OCI-LY7 (cell line): ENCODE measurements at regions not wholly inside any gene's neighbourhood (a gene's known extent, or its start where the extent isn't known, plus 50 kb on each side); places are given as distances from the start of the nearest gene placed in this dataset.

Experiments used
- BruUV-seq: library from RNA; stranded (reverse); fragments of 400-500 nt; replicated peaks from 2 replicates; lab custom pipeline; 2021; lab: Mats Ljungman, UMichigan
- CTCF ChIA-PET: fragments of 300-600 bp; sonication (Branson Sonifier 250); formaldehyde crosslinking; loops from one replicate; lab custom pipeline; 2022; ENCODE audit warnings: antibody characterized with exemption; ENCODE audit not compliant: unreplicated experiment; lab: Charles Lee
- POLR2A ChIA-PET: fragments of 300-600 bp; sonication (Branson Sonifier 250); formaldehyde crosslinking; loops from one replicate; lab custom pipeline; 2022; ENCODE audit warnings: antibody characterized with exemption; lab: Charles Lee
- DNase-seq: peaks from one replicate; pipeline ENCODE4 v3.0.0-alpha.2; 2015; ENCODE audit warnings: low spot score
- H2AFZ ChIP-seq: fragments of 200-600 bp; sonication (generic), shearing (Covaris generic); 2 replicates; pipeline ENCODE4 v1.6.1; 2014; ENCODE audit warnings: mild to moderate bottlenecking, antibody characterized with exemption, low read length, moderate library complexity
- H3K27ac ChIP-seq: fragments of 200-600 bp; sonication (generic); 2 replicates; pipeline ENCODE4 v1.5.1; 2014; ENCODE audit warnings: mixed run types, low read depth, mild to moderate bottlenecking, moderate library complexity, low read length, inconsistent platforms; ENCODE audit not compliant: poor library complexity, severe bottlenecking
- H3K36me3 ChIP-seq: fragments of 200-600 bp; sonication (generic); 2 replicates; pipeline ENCODE4 v1.6.1; 2014; ENCODE audit warnings: mild to moderate bottlenecking, antibody characterized with exemption, low read length, moderate library complexity, mixed read lengths; ENCODE audit not compliant: insufficient read depth
- H3K4me1 ChIP-seq: fragments of 200-600 bp; sonication (generic); 2 replicates; pipeline ENCODE4 v1.5.1; 2014; ENCODE audit warnings: mild to moderate bottlenecking, low read length; ENCODE audit not compliant: insufficient read depth, poor library complexity, severe bottlenecking
- H3K4me2 ChIP-seq: fragments of 200-600 bp; sonication (generic); 2 replicates; pipeline ENCODE4 v1.6.1; 2014; ENCODE audit warnings: mild to moderate bottlenecking, low read length
- H3K4me3 ChIP-seq: fragments of 200-600 bp; sonication (generic); 2 replicates; pipeline ENCODE4 v1.5.1; 2014; ENCODE audit warnings: mild to moderate bottlenecking, low read depth, low read length; ENCODE audit not compliant: poor library complexity, severe bottlenecking
- H3K79me2 ChIP-seq: fragments of 200-600 bp; sonication (generic); 2 replicates; pipeline ENCODE4 v1.6.1; 2016; ENCODE audit warnings: low read depth, mild to moderate bottlenecking, low read length, moderate library complexity, mixed read lengths; ENCODE audit not compliant: insufficient read depth
- H3K9me2 ChIP-seq: fragments of 200-600 bp; sonication (generic); 2 replicates; pipeline ENCODE4 v1.6.1; 2016; ENCODE audit warnings: mild to moderate bottlenecking, low read length, mixed read lengths; ENCODE audit not compliant: insufficient read depth
- H3K9me3 ChIP-seq: fragments of 200-600 bp; sonication (generic); 2 replicates; pipeline ENCODE4 v1.6.1; 2014; ENCODE audit warnings: mild to moderate bottlenecking, mixed run types, low read length, mixed read lengths
- H4K20me1 ChIP-seq: fragments of 200-600 bp; sonication (generic); 2 replicates; pipeline ENCODE4 v1.6.1; 2014; ENCODE audit warnings: mild to moderate bottlenecking, antibody characterized with exemption, low read length, moderate library complexity, mixed read lengths; ENCODE audit not compliant: insufficient read depth
- CTCF ChIP-seq: fragments of 200-600 bp; sonication (generic); conservative IDR thresholded peaks from 2 replicates; pipeline ENCODE4 v1.5.1; 2014; ENCODE audit warnings: mild to moderate bottlenecking, antibody characterized with exemption, low read length, moderate library complexity, mixed read lengths
- EZH2phosphoT487 ChIP-seq: fragments of 200-600 bp; sonication (generic); IDR thresholded peaks from 2 replicates; pipeline ENCODE4 v1.6.1; 2018; ENCODE audit warnings: low read depth, borderline replicate concordance, mild to moderate bottlenecking, mixed run types, antibody characterized with exemption, low read length, moderate library complexity, mixed read lengths
- intact Hi-C: fragments of 100-400 bp; cut with micrococcal nuclease; formaldehyde crosslinking; loops from one replicate; pipeline ENCODE4 v1.10.0; 2022; ENCODE audit not compliant: unreplicated experiment

- DNase-seq, result no peak
- H3K36me3 ChIP-seq, result no peaks in the 10 kb centered on the region
- H3K9me3 ChIP-seq, result no peaks in the 10 kb centered on the region
- BruUV-seq, result no TSS peak
- no peak overlapping the region for H3K4me3 ChIP-seq
- no peak overlapping the region for H2AFZ ChIP-seq
- CTCF ChIA-PET, result no interaction called here
- H3K9me2 ChIP-seq, result no peaks in the 10 kb centered on the region
- POLR2A ChIA-PET, result no interaction called here
- H3K79me2 ChIP-seq, result no peaks in the 10 kb centered on the region
- no peaks in the 10 kb centered on the region for H3K4me1 ChIP-seq
- no peak for TF ChIP-seq EZH2phosphoT487
- TF ChIP-seq CTCF, result no peak
- H3K27ac ChIP-seq, result no peak overlapping the region
- H4K20me1 ChIP-seq, result no peaks in the 10 kb centered on the region
- H3K4me2 ChIP-seq, result no peak overlapping the region
- intact Hi-C loops, result no loop called here
Measured at GRCh38 chr6:94835264-94835663, 742.1 kb upstream of the MANEA start.

DNA sequence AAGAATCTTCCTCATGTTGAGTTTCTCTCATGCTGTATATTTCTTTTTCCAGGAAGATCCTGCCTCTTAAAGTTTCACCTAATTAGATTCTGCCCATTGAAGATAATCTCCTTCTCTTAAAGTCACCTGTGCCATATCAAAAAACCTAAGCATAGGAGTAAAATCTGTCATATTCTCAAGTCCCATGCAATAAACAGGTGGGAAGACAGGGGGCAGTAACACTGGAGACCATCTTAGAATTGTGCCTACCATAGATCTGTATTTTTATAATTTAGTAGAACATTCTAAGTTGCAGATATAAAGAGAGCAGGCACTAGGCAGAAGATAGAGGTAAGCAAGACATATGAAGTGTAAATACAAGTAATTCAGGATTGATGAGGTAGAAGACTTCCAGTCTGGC, 763.5 kb upstream of the MANEA start:
- BruUV-seq, result no TSS peak
- no peak for TF ChIP-seq EZH2phosphoT487
- TF ChIP-seq CTCF, result peak; percentile 39; the same call in 1 of the 2 replicates
- no peak overlapping the region for H3K4me3 ChIP-seq
- no peaks in the 10 kb centered on the region for H3K36me3 ChIP-seq
- no peaks in the 10 kb centered on the region for H3K79me2 ChIP-seq
- H2AFZ ChIP-seq, result no peak overlapping the region
- H4K20me1 ChIP-seq, result no peaks in the 10 kb centered on the region
- DNase-seq, result no peak
- H3K9me3 ChIP-seq, result no peaks in the 10 kb centered on the region
- intact Hi-C loops, result no loop called here
- ChIA-PET CTCF (no interaction called here), POLR2A (no interaction called here)
- H3K4me2 ChIP-seq, result no peak overlapping the region
- H3K27ac ChIP-seq, result no peak overlapping the region
- no peaks in the 10 kb centered on the region for H3K4me1 ChIP-seq
- H3K9me2 ChIP-seq, result no peaks in the 10 kb centered on the region

DNA sequence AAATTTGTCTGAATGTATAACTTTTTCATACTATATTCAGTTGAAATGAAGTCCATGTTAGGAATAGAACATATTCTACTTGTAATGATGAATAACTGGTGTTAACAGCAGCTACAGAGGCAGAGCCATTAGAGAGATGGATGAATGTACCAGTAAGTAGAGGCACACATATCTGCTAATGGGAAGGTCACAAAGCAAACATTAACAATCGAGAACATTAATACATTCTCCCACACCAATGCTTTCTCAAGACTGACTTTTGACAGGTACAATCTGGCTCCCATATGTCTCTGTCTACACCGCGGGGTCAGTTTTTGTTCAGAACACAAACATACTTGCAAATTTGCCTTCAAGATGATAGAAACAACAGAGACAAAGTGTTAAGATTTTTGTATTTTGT, 776.0 kb upstream of the MANEA start:
- H3K36me3 ChIP-seq, result no peaks in the 10 kb centered on the region
- H3K9me2 ChIP-seq, result no peaks in the 10 kb centered on the region
- TF ChIP-seq CTCF (no peak), EZH2phosphoT487 (no peak)
- CTCF ChIA-PET, result no interaction called here
- DNase-seq, result no peak
- H4K20me1 ChIP-seq, result no peaks in the 10 kb centered on the region
- H3K4me2 ChIP-seq, result no peak overlapping the region
- no peak overlapping the region for H3K27ac ChIP-seq
- no peak overlapping the region for H2AFZ ChIP-seq
- H3K9me3 ChIP-seq, result no peaks in the 10 kb centered on the region
- POLR2A ChIA-PET, result no interaction called here
- no peaks in the 10 kb centered on the region for H3K79me2 ChIP-seq
- intact Hi-C loops, result no loop called here
- no peaks in the 10 kb centered on the region for H3K4me1 ChIP-seq
- H3K4me3 ChIP-seq, result no peak overlapping the region
- no TSS peak for BruUV-seq
